Heart left ventricle (tissue), 13 donors: ENCODE measurements at regions not wholly inside any gene's neighbourhood (a gene's known extent, or its start where the extent isn't known, plus 50 kb on each side); places are given as distances from the start of the nearest gene placed in this dataset.

Experiments used
- CTCF ChIP-seq, 12 donors: fragments of 200-600 bp; sonication (generic) in 4 of 12; IDR thresholded peaks; one replicate each; pipeline versions ENCODE4 v1.5.0 to v1.8.0; 2018 to 2022; ENCODE audit warnings: antibody characterized with exemption in 12 of 12, mild to moderate bottlenecking in 5 of 12
- POLR2A ChIP-seq, 2 donors: fragments of 450-650 bp; IDR thresholded peaks; one replicate each; pipeline ENCODE4 v1.6.1; 2017; ENCODE audit warnings: antibody characterized with exemption in 2 of 2, mild to moderate bottlenecking in 2 of 2, moderate library complexity in 2 of 2
- donor health status: ischemic (EF 13 %, LVEDD 7.1; RV severe dilation, severe dysfunction).
- donor health status: DM: no; HTN: yes; CAD: no.
- donor health status: DM: no; HTN: no; CAD: no.
- donor health status: ischemic (EF 25% LVEDD 6.9; RV normal size, moderate dysfunction).
- donor health status: ischemic (EF 25% LVEDD 5.7; RV mildly dilated, moderate dysfunction).
- donor health status: ischemic (EF 35%, LVEDD 5.7; RV mildly dilated, moderate dysfunction).
- donor health status: nonischemic (EF 11% LVEDD 7.7; RV severe dilation, severe dysfunction).
- donor health status: DM: yes; HTN: yes; CAD: no.
- donor health status: PGD.
- donor health status: ischemic (EF 29% LVEDD 5.4; RV normal size, mild dysfunction).
- donor health status: nonischemic (EF 23%, LVEDD 6.1; RV moderate dilation, normal function).

DNA sequence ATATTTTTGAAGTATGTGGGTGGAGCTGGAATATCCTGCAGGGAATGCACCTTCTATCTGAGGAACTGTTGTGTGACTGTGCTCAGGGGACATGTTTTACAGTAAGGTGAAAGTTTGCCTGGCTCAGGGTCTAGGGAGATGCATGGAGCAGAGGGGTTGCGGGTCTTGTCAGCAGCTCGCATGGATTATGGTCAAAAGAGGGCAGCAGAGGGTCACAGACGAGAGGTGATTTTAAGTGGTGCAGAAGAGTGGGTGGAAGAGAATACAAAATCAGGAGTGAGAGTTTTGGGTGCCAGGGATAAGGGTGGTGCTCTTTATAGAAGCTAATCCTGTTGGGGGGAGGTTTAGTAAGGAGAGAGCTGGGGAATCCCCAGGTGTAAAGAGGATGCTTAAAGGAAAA lies 53.5 kb upstream of the GRIN3A start:
- TF ChIP-seq CTCF (IDR thresholded peaks at IDR 0.05): peak in 5 of 12 donors; percentile 7 to 41 (median 24)
- no peak for TF ChIP-seq POLR2A (IDR thresholded peaks at IDR 0.05)
